Midbrain (tissue), 1 donor: ENCODE measurements at regions not wholly inside any gene's neighbourhood (a gene's known extent, or its start where the extent isn't known, plus 50 kb on each side); places are given as distances from the start of the nearest gene placed in this dataset.

ENCODE experiments used
- DNase-seq: peaks from one replicate; lab custom pipeline; 2025; lab: John Stamatoyannopoulos, UW

GRCh38 chr7:31456646-31457368 lies 57.1 kb upstream of the ITPRID1 start:
- no peak for DNase-seq

- no peak for DNase-seq
Observed at GRCh38 chr7:31457551-31457950, 56.3 kb upstream of the ITPRID1 start.

DNA sequence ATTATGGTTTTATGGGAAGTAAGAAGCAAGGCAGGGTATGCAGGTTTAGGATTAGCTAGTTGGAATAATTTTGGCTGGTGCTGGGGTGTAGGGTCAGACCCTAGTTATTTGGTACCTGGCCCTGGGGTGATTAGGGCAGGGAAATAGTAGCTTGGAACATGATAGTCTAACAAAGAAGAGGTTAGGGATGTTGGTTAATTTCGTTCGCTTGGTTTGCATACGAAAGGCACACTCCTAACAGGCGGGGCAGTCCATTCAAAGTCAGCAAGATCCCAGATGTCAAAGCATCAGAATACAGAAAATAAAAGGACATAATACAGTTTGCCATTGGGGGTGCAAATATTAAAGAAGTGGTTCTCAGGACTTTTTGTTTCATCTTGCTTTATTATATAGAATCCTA lies 55.7 kb upstream of the ITPRID1 start:
- DNase-seq, result no peak

DNA sequence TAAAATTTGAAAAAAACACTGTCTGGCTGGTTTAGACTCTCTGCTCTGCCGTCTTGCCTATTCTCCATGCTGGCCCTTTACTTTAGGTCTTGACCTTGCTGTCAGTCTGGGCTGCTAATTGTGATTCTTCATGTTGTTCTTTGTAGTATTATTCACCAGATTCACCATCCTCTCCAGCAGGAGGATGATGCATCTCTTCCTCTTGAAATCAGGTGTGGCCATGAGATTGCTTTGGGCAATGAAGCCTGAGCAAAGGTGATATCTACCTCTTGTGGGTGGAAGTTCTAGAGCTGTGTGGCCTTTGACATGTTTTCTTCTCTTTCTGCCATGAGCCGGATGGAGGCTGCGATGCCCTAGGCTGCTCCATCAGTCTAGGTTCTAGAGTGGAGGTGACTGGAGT lies 51.3 kb upstream of the ITPRID1 start:
- DNase-seq, result no peak
